HFFc6 (cell line): ENCODE measurements at regions not wholly inside any gene's neighbourhood (a gene's known extent, or its start where the extent isn't known, plus 50 kb on each side); places are given as distances from the start of the nearest gene placed in this dataset.

Experiments
- DNase-seq: peaks from one replicate; pipeline ENCODE4 v3.0.0-alpha.2; 2018
- H3K27ac Mint-ChIP-seq: 2 replicates; pipeline ENCODE4 v1.8.0; 2020; ENCODE audit warnings: mild to moderate bottlenecking, mixed read lengths
- H3K27me3 Mint-ChIP-seq: 2 replicates; pipeline ENCODE4 v1.8.0; 2021; ENCODE audit warnings: mild to moderate bottlenecking, moderate library complexity, mixed read lengths; ENCODE audit not compliant: insufficient read depth
- H3K36me3 Mint-ChIP-seq: 2 replicates; pipeline ENCODE4 v1.8.0; 2021; ENCODE audit warnings: low read depth, mixed read lengths
- H3K4me1 Mint-ChIP-seq: 2 replicates; pipeline ENCODE4 v1.8.0; 2020; ENCODE audit warnings: low read depth, mixed read lengths
- H3K4me3 Mint-ChIP-seq: 2 replicates; pipeline ENCODE4 v1.8.0; 2020; ENCODE audit warnings: mild to moderate bottlenecking, moderate library complexity, mixed read lengths
- H3K9me3 Mint-ChIP-seq: 2 replicates; pipeline ENCODE4 v1.8.0; 2020; ENCODE audit warnings: mild to moderate bottlenecking, mixed read lengths
- CTCF ChIP-seq: fragments of 200-600 bp; sonication (generic); IDR thresholded peaks from 2 replicates; pipeline ENCODE4 v1.5.0; 2021; ENCODE audit warnings: antibody characterized with exemption, mild to moderate bottlenecking

- H3K9me3 Mint-ChIP-seq: peaks cover 21% of the 10 kb centered on the region
- H3K36me3 Mint-ChIP-seq: no peaks in the 10 kb centered on the region
- no peak overlapping the region for H3K4me3 Mint-ChIP-seq
- H3K27me3 Mint-ChIP-seq: no peaks in the 10 kb centered on the region
- H3K4me1 Mint-ChIP-seq: no peaks in the 10 kb centered on the region
- no peak overlapping the region for H3K27ac Mint-ChIP-seq
- TF ChIP-seq CTCF: no peak
- no peak for DNase-seq
Observed at GRCh38 chr12:33678221-33678964, 238.8 kb upstream of the SYT10 start.

- no peaks in the 10 kb centered on the region for H3K36me3 Mint-ChIP-seq
- H3K4me3 Mint-ChIP-seq: no peak overlapping the region
- peaks cover 36% of the 10 kb centered on the region for H3K9me3 Mint-ChIP-seq
- DNase-seq: no peak
- no peaks in the 10 kb centered on the region for H3K27me3 Mint-ChIP-seq
- no peak for TF ChIP-seq CTCF
- no peaks in the 10 kb centered on the region for H3K4me1 Mint-ChIP-seq
- H3K27ac Mint-ChIP-seq: no peak overlapping the region
Observed at GRCh38 chr12:33690562-33690961, 250.9 kb upstream of the SYT10 start.

GRCh38 chr12:33703221-33703620 lies 263.6 kb upstream of the SYT10 start:
- H3K9me3 Mint-ChIP-seq: peaks cover 18% of the 10 kb centered on the region
- no peak for TF ChIP-seq CTCF
- H3K27ac Mint-ChIP-seq: no peak overlapping the region
- H3K4me3 Mint-ChIP-seq: no peak overlapping the region
- DNase-seq: no peak
- no peaks in the 10 kb centered on the region; the same call in 1 of the 2 replicates for H3K36me3 Mint-ChIP-seq
- no peaks in the 10 kb centered on the region for H3K4me1 Mint-ChIP-seq
- H3K27me3 Mint-ChIP-seq: no peaks in the 10 kb centered on the region

GRCh38 chr12:33706927-33707326 lies 267.3 kb upstream of the SYT10 start:
- no peak for TF ChIP-seq CTCF
- H3K27me3 Mint-ChIP-seq: no peaks in the 10 kb centered on the region
- H3K4me1 Mint-ChIP-seq: no peaks in the 10 kb centered on the region
- no peaks in the 10 kb centered on the region; the same call in 1 of the 2 replicates for H3K36me3 Mint-ChIP-seq
- no peak overlapping the region for H3K27ac Mint-ChIP-seq
- H3K9me3 Mint-ChIP-seq: peaks cover 9% of the 10 kb centered on the region
- no peak overlapping the region for H3K4me3 Mint-ChIP-seq
- DNase-seq: no peak

GRCh38 chr12:33708935-33709334 lies 269.3 kb upstream of the SYT10 start:
- Mint-ChIP-seq H3K27me3 (no peaks in the 10 kb centered on the region), H3K9me3 (peaks cover 14% of the 10 kb centered on the region), H3K36me3 (no peaks in the 10 kb centered on the region; the same call in 1 of the 2 replicates), H3K4me1 (no peaks in the 10 kb centered on the region), H3K4me3 (no peak overlapping the region), H3K27ac (no peak overlapping the region)
- TF ChIP-seq CTCF: no peak
- no peak for DNase-seq
